Astrocyte (in vitro differentiated cells and primary cell): ENCODE measurements at regions not wholly inside any gene's neighbourhood (a gene's known extent, or its start where the extent isn't known, plus 50 kb on each side); places are given as distances from the start of the nearest gene placed in this dataset.

ENCODE experiments used
- DNase-seq: peaks from one replicate; pipeline ENCODE4 v3.0.0-alpha.2; 2010; ENCODE audit warnings: low read depth
- FAIRE-seq: peaks from 2 replicates; lab custom pipeline; 2011; peaks lifted over from hg19 to GRCh38; lab: Jason Lieb, UNC
- H2AFZ ChIP-seq: 2 replicates; pipeline ENCODE4 v1.6.0; 2012; ENCODE audit warnings: low read depth, low read length, inconsistent platforms
- H3K27ac ChIP-seq: 2 replicates; pipeline ENCODE4 v1.5.1; 2011; ENCODE audit warnings: low read depth, low read length, inconsistent platforms
- H3K27me3 ChIP-seq: 2 replicates; pipeline ENCODE4 v1.6.0; 2011; ENCODE audit warnings: low read length, inconsistent platforms; ENCODE audit not compliant: insufficient read depth
- H3K36me3 ChIP-seq: 2 replicates; pipeline ENCODE4 v1.5.1; 2011; ENCODE audit warnings: low read length, inconsistent platforms; ENCODE audit not compliant: insufficient read depth
- H3K4me1 ChIP-seq: 2 replicates; pipeline ENCODE4 v1.5.1; 2011; ENCODE audit warnings: low read length, inconsistent platforms; ENCODE audit not compliant: insufficient read depth
- H3K4me2 ChIP-seq: 2 replicates; pipeline ENCODE4 v1.6.0; 2012; ENCODE audit warnings: low read length, inconsistent platforms
- H3K4me3 ChIP-seq: 2 replicates; pipeline ENCODE4 v1.5.1; 2011; ENCODE audit warnings: low read depth, mild to moderate bottlenecking, low read length, inconsistent platforms; ENCODE audit not compliant: insufficient read depth
- H3K79me2 ChIP-seq: 2 replicates; pipeline ENCODE4 v1.6.0; 2012; ENCODE audit warnings: mild to moderate bottlenecking, low read length, inconsistent platforms; ENCODE audit not compliant: insufficient read depth
- H3K9ac ChIP-seq: 2 replicates; pipeline ENCODE4 v1.6.0; 2012; ENCODE audit warnings: mild to moderate bottlenecking, low read length, inconsistent platforms
- H3K9me3 ChIP-seq: 2 replicates; pipeline ENCODE4 v1.5.1; 2012; ENCODE audit warnings: low read depth, mild to moderate bottlenecking, low read length, inconsistent platforms; ENCODE audit not compliant: insufficient read depth
- H4K20me1 ChIP-seq: 2 replicates; pipeline ENCODE4 v1.6.0; 2012; ENCODE audit warnings: low read length, inconsistent platforms; ENCODE audit not compliant: insufficient read depth
- H3K27ac Mint-ChIP-seq: one replicate; pipeline ENCODE4 v1.8.0; 2021; ENCODE audit warnings: mild to moderate bottlenecking, mixed read lengths; ENCODE audit not compliant: unreplicated experiment
- H3K27me3 Mint-ChIP-seq: one replicate; pipeline ENCODE4 v1.8.0; 2021; ENCODE audit warnings: low read depth, mixed read lengths; ENCODE audit not compliant: unreplicated experiment
- H3K36me3 Mint-ChIP-seq: one replicate; pipeline ENCODE4 v1.8.0; 2021; ENCODE audit warnings: low read depth, mixed read lengths; ENCODE audit not compliant: unreplicated experiment
- H3K4me1 Mint-ChIP-seq: one replicate; pipeline ENCODE4 v1.8.0; 2021; ENCODE audit warnings: low read depth, mixed read lengths; ENCODE audit not compliant: unreplicated experiment
- H3K4me3 Mint-ChIP-seq: one replicate; pipeline ENCODE4 v1.8.0; 2021; ENCODE audit warnings: mild to moderate bottlenecking, moderate library complexity, mixed read lengths; ENCODE audit not compliant: unreplicated experiment
- H3K9me3 Mint-ChIP-seq: one replicate; pipeline ENCODE4 v1.8.0; 2021; ENCODE audit warnings: mild to moderate bottlenecking, mixed read lengths; ENCODE audit not compliant: unreplicated experiment
- EZH2 ChIP-seq: IDR thresholded peaks from 2 replicates; pipeline ENCODE4 v1.6.1; 2012; ENCODE audit warnings: mild to moderate bottlenecking, low read length, inconsistent platforms; ENCODE audit not compliant: insufficient read depth
- TF ChIP-seq, protein P1 (sequence below): IDR thresholded peaks from 2 replicates; pipeline ENCODE4 v1.5.1; 2011; ENCODE audit warnings: low read depth, mild to moderate bottlenecking, inconsistent platforms, low read length, moderate library complexity; ENCODE audit not compliant: insufficient read depth

DNA sequence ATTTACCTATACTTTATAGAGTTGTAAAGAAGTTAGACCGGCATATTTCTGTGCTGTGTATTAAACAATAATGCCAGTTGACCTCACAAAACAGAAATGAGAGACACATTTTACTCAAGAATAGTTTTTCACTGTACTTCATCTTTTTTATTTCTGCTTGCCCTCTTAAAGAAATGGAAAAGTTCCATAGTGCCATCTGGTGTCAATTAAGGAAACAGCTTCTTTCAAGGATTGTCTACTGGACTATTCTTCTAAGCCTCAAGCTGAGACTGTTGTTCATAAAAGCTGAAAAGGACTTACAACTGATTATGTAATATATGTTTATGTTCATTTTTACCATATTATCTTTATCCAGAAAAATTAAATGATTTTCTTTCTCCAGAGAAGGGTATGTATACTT, 1523.7 kb downstream of the ARAP2 start:
- H3K27ac Mint-ChIP-seq: no peak overlapping the region
- peak; percentile 13 for DNase-seq

DNA sequence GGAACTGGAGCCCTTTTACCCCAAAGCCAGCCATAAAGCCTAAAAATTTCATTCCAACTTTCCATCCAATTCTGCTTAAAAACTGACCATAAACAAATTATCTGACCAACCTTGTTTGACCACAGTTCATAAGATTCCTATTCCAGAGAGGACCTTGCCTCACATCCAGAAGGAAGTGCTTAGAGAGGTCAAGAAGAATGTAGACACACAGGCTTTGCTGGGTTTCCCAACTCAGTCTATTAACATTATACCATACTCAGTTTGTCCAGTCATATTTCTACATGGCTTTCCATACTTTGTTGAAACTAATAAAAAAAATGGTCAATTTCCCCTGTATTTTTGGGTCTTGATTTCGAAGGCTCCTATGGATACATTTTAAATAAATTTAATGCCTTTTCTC, 1522.5 kb downstream of the ARAP2 start:
- H3K9me3 Mint-ChIP-seq: no peaks in the 10 kb centered on the region
- Histone ChIP-seq H3K79me2 (no peaks in the 10 kb centered on the region), H3K36me3 (no peaks in the 10 kb centered on the region), H3K4me3 (no peak overlapping the region), H3K27me3 (no peaks in the 10 kb centered on the region), H2AFZ (no peak overlapping the region), H3K9me3 (no peaks in the 10 kb centered on the region), H3K9ac (no peak overlapping the region), H3K27ac (no peak overlapping the region), H3K4me1 (no peaks in the 10 kb centered on the region), H3K4me2 (no peak overlapping the region), H4K20me1 (no peaks in the 10 kb centered on the region)
- no peaks in the 10 kb centered on the region for H3K36me3 Mint-ChIP-seq
- H3K27me3 Mint-ChIP-seq: no peaks in the 10 kb centered on the region
- no peak for DNase-seq
- TF ChIP-seq, protein P1, sequence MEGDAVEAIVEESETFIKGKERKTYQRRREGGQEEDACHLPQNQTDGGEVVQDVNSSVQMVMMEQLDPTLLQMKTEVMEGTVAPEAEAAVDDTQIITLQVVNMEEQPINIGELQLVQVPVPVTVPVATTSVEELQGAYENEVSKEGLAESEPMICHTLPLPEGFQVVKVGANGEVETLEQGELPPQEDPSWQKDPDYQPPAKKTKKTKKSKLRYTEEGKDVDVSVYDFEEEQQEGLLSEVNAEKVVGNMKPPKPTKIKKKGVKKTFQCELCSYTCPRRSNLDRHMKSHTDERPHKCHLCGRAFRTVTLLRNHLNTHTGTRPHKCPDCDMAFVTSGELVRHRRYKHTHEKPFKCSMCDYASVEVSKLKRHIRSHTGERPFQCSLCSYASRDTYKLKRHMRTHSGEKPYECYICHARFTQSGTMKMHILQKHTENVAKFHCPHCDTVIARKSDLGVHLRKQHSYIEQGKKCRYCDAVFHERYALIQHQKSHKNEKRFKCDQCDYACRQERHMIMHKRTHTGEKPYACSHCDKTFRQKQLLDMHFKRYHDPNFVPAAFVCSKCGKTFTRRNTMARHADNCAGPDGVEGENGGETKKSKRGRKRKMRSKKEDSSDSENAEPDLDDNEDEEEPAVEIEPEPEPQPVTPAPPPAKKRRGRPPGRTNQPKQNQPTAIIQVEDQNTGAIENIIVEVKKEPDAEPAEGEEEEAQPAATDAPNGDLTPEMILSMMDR: no peak
- no peak for FAIRE-seq
- H3K27ac Mint-ChIP-seq: no peak overlapping the region
- H3K4me3 Mint-ChIP-seq: no peak overlapping the region
- peaks cover 9% of the 10 kb centered on the region for H3K4me1 Mint-ChIP-seq

More for the DNA sequence above, 1523.7 kb downstream of the ARAP2 start:
- H3K4me1 ChIP-seq: no peaks in the 10 kb centered on the region
- H3K4me2 ChIP-seq: no peak overlapping the region
- no peaks in the 10 kb centered on the region for H4K20me1 ChIP-seq
- H3K4me3 ChIP-seq: no peak overlapping the region
- H3K36me3 ChIP-seq: no peaks in the 10 kb centered on the region
- Mint-ChIP-seq H3K4me3 (no peak overlapping the region), H3K27me3 (no peaks in the 10 kb centered on the region), H3K36me3 (no peaks in the 10 kb centered on the region), H3K9me3 (no peaks in the 10 kb centered on the region), H3K4me1 (peaks cover 9% of the 10 kb centered on the region)
- H3K9ac ChIP-seq: no peak overlapping the region
- H2AFZ ChIP-seq: no peak overlapping the region
- no peak overlapping the region for H3K27ac ChIP-seq
- no peaks in the 10 kb centered on the region for H3K79me2 ChIP-seq
- no peak for FAIRE-seq
- H3K27me3 ChIP-seq: no peaks in the 10 kb centered on the region
- TF ChIP-seq, protein P1: peak; percentile 51
- TF ChIP-seq EZH2: no peak
- H3K9me3 ChIP-seq: no peaks in the 10 kb centered on the region

DNA sequence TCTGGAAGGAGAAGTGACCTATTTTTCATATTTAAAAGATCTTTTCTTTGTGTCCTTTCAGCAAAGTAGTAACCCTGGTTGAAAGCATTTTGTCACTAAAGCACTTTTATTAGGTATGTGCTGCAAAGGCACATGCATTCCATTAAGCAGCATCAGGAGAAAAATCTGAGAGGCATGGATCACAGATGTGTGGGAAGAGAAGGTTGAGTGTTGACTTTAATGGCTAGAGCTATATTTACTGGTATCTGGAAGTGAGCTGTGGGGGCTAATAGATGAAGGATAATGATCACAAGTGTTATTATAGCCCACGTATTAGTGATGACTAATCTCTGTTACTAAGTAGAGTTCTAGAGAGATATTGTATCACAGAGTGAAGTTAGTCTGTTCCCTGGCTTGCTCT, 1520.7 kb downstream of the ARAP2 start:
- no peaks in the 10 kb centered on the region for H3K79me2 ChIP-seq
- no peaks in the 10 kb centered on the region for H3K36me3 ChIP-seq
- H3K9me3 ChIP-seq: no peaks in the 10 kb centered on the region
- no peak overlapping the region for H3K9ac ChIP-seq
- no peaks in the 10 kb centered on the region for H3K9me3 Mint-ChIP-seq
- no peak overlapping the region for H3K4me3 Mint-ChIP-seq
- H3K27me3 ChIP-seq: no peaks in the 10 kb centered on the region
- FAIRE-seq (no peak), DNase-seq (peak; percentile 2)
- peak overlapping the region; percentile 20 for H3K27ac Mint-ChIP-seq
- TF ChIP-seq, protein P1: no peak
- TF ChIP-seq EZH2: no peak
- no peak overlapping the region for H3K27ac ChIP-seq
- no peak overlapping the region for H2AFZ ChIP-seq
- H3K4me3 ChIP-seq: no peak overlapping the region
- no peak overlapping the region for H3K4me2 ChIP-seq
- H3K36me3 Mint-ChIP-seq: no peaks in the 10 kb centered on the region
- H3K4me1 Mint-ChIP-seq: peaks cover 9% of the 10 kb centered on the region
- H4K20me1 ChIP-seq: no peaks in the 10 kb centered on the region
- no peaks in the 10 kb centered on the region for H3K27me3 Mint-ChIP-seq
- no peaks in the 10 kb centered on the region for H3K4me1 ChIP-seq
